Right lobe of liver (tissue), 6 donors: ENCODE measurements at regions not wholly inside any gene's neighbourhood (a gene's known extent, or its start where the extent isn't known, plus 50 kb on each side); places are given as distances from the start of the nearest gene placed in this dataset.
A peak's percentile ranks its signal among the peaks of the same experiment; 100 is the strongest.

Source experiments
- ATAC-seq, 4 donors: fragments of 200-7000 bp; cut with Tn5 transposase; one replicate each; pipeline ENCODE4 v1.9.1; 2020; ENCODE audit warnings: mild to moderate bottlenecking in 4 of 4, moderate library complexity in 4 of 4
- DNase-seq, 3 donors: peaks; one replicate each; pipeline ENCODE4 v3.0.0-alpha.2; 2020
- H3K27ac ChIP-seq, 3 donors: fragments of 200-600 bp; one replicate each; pipeline ENCODE4 v1.8.0; 2022
- H3K27me3 ChIP-seq, 2 donors: fragments of 200-600 bp; one replicate each; pipeline ENCODE4 v1.8.0; 2022
- H3K36me3 ChIP-seq, 4 donors: fragments of 200-600 bp; sonication (generic) in 1 of 4; one replicate each; pipeline versions ENCODE4 v1.5.1 to v1.8.0; 2017 to 2022; ENCODE audit warnings: control low read depth in 1 of 4
- H3K4me1 ChIP-seq, 4 donors: fragments of 200-600 bp; sonication (generic) in 1 of 4; one replicate each; pipeline versions ENCODE4 v1.5.1 to v1.8.0; 2017 to 2022; ENCODE audit warnings: control low read depth in 1 of 4
- H3K4me3 ChIP-seq, 3 donors: fragments of 200-600 bp; one replicate each; pipeline ENCODE4 v1.8.0; 2022
- H3K9me3 ChIP-seq, 4 donors: fragments of 200-600 bp; sonication (generic) in 1 of 4; one replicate each; pipeline versions ENCODE4 v1.5.1 to v1.8.0; 2017 to 2022; ENCODE audit warnings: control low read depth in 1 of 4
- POLR2A ChIP-seq: fragments of 450-650 bp; IDR thresholded peaks from one replicate; pipeline ENCODE4 v1.6.1; 2017; ENCODE audit warnings: antibody characterized with exemption, mild to moderate bottlenecking
- WGBS: methylation state at CpG from one replicate; pipeline ENCODE4 v1.1.6; 2018; ENCODE audit warnings: low coverage, low lambda C conversion rate; ENCODE audit not compliant: insufficient coverage; ENCODE audit errors: missing lambda C conversion rate; 5-methylcytosine and 5-hydroxymethylcytosine counted together
- intact Hi-C, 2 donors: fragments of 100-400 bp; cut with DNase I; formaldehyde crosslinking; loops; one replicate each; pipeline versions ENCODE4 v1.11.2 to v1.14.1; 2022
- TF ChIP-seq, protein P1 (sequence below), 4 donors: fragments of 200-600 bp in 3 of 4; fragments of 450-650 bp in 1 of 4; IDR thresholded peaks; one replicate each; pipeline versions ENCODE4 v1.5.1 to v1.8.0; 2016 to 2022; ENCODE audit warnings: antibody characterized with exemption in 4 of 4, mild to moderate bottlenecking in 2 of 4
- donor health status: DM: no; HTN: yes; CAD: no.
- donor health status: DM: no; HTN: no; CAD: no.
- donor health status: DM: no; HTN: no; CAD: no.
- donor health status: DM: no; HTN: yes; CAD: no.
- donor health status: DM: no; HTN: yes; CAD: no.

DNA sequence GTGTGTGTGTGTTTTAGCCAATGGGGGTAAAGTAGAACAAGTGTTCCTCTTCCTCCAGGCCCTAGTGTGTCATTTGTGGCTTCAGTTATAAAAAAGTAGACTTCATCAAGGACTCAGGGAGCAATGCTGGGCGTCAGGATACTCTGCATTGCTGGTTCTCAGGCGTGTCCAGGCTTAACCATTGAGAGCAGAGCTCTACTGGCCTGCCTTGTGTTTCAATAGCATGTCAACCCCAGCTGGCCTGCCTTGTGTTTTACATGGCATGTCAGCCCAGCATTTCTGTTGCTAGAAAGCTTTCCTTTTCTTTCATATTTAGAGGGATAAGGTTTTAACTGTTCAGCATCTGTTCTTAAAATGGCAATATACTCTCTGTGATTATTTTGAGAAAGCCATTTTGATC lies 117.6 kb upstream of the TMPRSS15 start:
- no peak overlapping the region for H3K27ac ChIP-seq
- no peaks in the 10 kb centered on the region for H3K27me3 ChIP-seq
- H3K4me3 ChIP-seq: no peak overlapping the region
- H3K4me1 ChIP-seq: no peaks in the 10 kb centered on the region
- no peak for DNase-seq
- intact Hi-C loops: no loop called here
- no peak for TF ChIP-seq POLR2A
- TF ChIP-seq, protein P1, sequence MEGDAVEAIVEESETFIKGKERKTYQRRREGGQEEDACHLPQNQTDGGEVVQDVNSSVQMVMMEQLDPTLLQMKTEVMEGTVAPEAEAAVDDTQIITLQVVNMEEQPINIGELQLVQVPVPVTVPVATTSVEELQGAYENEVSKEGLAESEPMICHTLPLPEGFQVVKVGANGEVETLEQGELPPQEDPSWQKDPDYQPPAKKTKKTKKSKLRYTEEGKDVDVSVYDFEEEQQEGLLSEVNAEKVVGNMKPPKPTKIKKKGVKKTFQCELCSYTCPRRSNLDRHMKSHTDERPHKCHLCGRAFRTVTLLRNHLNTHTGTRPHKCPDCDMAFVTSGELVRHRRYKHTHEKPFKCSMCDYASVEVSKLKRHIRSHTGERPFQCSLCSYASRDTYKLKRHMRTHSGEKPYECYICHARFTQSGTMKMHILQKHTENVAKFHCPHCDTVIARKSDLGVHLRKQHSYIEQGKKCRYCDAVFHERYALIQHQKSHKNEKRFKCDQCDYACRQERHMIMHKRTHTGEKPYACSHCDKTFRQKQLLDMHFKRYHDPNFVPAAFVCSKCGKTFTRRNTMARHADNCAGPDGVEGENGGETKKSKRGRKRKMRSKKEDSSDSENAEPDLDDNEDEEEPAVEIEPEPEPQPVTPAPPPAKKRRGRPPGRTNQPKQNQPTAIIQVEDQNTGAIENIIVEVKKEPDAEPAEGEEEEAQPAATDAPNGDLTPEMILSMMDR (IDR thresholded peaks at IDR 0.05): no peak
- WGBS: 13% methylated on average over 2 of the region's 2 CpGs
- no peak for ATAC-seq
- H3K9me3 ChIP-seq: no peaks in the 10 kb centered on the region
- no peaks in the 10 kb centered on the region for H3K36me3 ChIP-seq

DNA sequence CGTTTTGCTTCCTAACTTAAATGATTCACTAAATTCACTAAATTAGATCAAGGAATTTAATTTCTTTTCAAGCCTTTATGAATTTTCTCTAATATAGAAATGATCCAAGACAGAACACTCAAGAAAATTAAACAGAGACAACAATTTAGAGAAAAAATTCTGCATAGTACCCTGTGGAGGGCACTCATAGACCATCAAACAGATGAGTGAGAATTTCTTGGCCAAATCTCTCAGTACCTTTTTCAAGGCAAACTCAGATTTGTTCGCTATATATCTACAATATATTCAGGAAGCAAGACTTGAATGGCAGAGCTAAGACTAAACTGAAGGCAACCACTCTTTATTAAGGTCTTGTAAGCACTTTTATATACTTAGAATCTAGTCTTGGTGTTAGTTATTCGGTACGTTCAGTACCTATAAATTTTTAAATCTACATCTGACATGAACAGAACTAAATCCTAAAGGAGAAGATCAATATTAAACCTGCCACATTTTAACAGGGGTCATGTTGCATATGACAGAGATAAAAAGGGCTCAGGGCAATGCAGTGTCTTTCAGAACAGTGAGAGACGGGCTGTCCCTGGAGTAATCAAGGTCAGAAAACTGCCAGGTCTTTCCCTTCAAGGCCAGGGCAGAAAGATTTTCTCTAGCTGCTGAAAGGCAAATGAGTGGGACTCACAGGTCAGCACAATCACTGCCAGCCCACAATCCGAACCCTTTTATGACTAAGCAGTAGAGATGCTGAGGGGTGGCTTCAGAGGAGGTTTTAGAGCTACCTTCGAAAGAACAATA lies 118.8 kb upstream of the TMPRSS15 start:
- WGBS: 30% methylated on average over 7 of the region's 7 CpGs
- Histone ChIP-seq H3K4me3 (no peak overlapping the region), H3K27me3 (no peaks in the 10 kb centered on the region), H3K36me3 (no peaks in the 10 kb centered on the region), H3K4me1 (no peaks in the 10 kb centered on the region), H3K9me3 (no peaks in the 10 kb centered on the region), H3K27ac (no peak overlapping the region)
- DNase-seq (no peak), ATAC-seq (no peak)
- TF ChIP-seq, protein P1 (IDR thresholded peaks at IDR 0.05): peak in 1 of 4 donors; percentile 10
- no peak for TF ChIP-seq POLR2A
- intact Hi-C loops: no loop called here

DNA sequence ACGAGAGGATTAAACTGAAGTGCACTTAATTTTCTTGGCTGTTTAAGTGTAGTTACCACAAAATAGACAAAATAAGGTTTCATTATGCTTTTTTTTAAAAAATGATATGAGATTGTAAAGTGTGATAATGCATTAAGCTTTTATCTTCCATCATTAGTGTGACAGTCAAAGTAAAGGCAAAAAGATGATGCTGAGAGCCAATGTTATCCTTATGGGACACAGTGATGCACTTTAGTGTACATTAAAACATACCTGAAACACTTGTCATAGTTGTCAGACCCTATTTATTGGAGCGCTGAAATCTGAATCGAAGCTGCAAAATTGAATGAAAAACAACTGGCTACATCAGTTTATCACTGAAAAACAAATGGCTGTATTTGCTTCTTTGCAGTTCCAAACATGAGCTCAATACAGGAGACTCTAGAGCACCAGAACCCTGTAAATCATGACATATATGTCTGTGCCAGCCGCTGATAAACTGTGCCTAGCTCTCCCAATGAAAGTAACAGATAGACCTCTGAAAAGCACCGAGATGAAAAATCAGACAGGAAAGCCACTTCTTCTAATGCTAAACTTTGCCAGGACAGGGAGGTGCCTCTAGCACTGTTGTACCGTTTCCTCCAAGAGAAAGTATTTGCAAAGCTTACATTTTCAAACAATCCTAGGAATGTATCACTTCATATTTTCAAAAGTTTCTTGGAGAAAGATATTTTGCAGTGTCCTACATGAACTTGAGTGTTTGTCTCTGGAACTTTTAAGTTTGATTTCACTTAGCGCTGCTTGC lies 120.7 kb upstream of the TMPRSS15 start:
- TF ChIP-seq, protein P1 (IDR thresholded peaks at IDR 0.05): no peak
- no peak for TF ChIP-seq POLR2A
- DNase-seq (no peak), ATAC-seq (no peak)
- Histone ChIP-seq H3K4me3 (no peak overlapping the region), H3K36me3 (no peaks in the 10 kb centered on the region), H3K27me3 (no peaks in the 10 kb centered on the region), H3K4me1 (no peaks in the 10 kb centered on the region), H3K9me3 (no peaks in the 10 kb centered on the region), H3K27ac (no peak overlapping the region)
- intact Hi-C loops: no loop called here
- WGBS: 49% methylated on average over 7 of the region's 7 CpGs

DNA sequence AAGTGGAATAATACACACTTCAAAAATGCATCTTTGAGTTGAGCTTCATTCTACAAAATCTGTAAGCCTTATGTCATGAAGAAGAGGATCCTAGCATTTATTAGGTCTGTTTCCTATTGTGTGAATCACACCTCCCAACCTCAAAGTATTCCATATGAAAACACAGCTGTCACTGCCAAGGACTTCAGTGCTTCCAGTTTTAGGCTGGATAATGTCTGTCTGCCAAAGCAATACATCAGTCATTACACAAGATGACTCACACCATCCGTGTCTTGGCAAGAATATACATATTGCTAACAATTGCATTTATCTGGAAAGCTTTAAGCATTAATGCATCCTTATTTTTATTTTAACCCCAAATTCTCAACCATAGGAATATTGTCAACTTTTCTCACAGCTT lies 125.7 kb upstream of the TMPRSS15 start:
- WGBS: 20% methylated on average over 1 of the region's 1 CpG
- intact Hi-C loops: no loop called here
- no peak for DNase-seq

More for the DNA sequence above, 125.7 kb upstream of the TMPRSS15 start:
- Histone ChIP-seq H3K27ac (no peak overlapping the region), H3K9me3 (no peaks in the 10 kb centered on the region), H3K4me3 (no peak overlapping the region), H3K36me3 (no peaks in the 10 kb centered on the region), H3K27me3 (no peaks in the 10 kb centered on the region), H3K4me1 (no peaks in the 10 kb centered on the region)
- no peak for ATAC-seq
- no peak for TF ChIP-seq POLR2A
- TF ChIP-seq, protein P1 (IDR thresholded peaks at IDR 0.05): no peak
